GM23248 (cell line): ENCODE measurements at regions not wholly inside any gene's neighbourhood (a gene's known extent, or its start where the extent isn't known, plus 50 kb on each side); places are given as distances from the start of the nearest gene placed in this dataset.
A peak's percentile ranks its signal among the peaks of the same experiment; 100 is the strongest.

Experiments
- DNase-seq: peaks from one replicate; pipeline ENCODE4 v3.0.0-alpha.2; 2015
- H2AFZ ChIP-seq: fragments of 200-600 bp; sonication (generic); 2 replicates; pipeline ENCODE4 v1.6.1; 2016; ENCODE audit warnings: antibody characterized with exemption
- H3F3A ChIP-seq: fragments of 200-600 bp; sonication (generic); 2 replicates; pipeline ENCODE4 v1.6.1; 2016; ENCODE audit warnings: mild to moderate bottlenecking, antibody characterized with exemption, mixed run types; ENCODE audit not compliant: insufficient read depth
- H3K27ac ChIP-seq: fragments of 200-600 bp; sonication (generic); 2 replicates; pipeline ENCODE4 v1.5.1; 2016; ENCODE audit warnings: mild to moderate bottlenecking
- H3K27me3 ChIP-seq: fragments of 200-600 bp; sonication (generic); replicated peaks from 2 replicates; pipeline ENCODE4 v1.6.1; 2016; ENCODE audit warnings: mild to moderate bottlenecking; ENCODE audit not compliant: insufficient read depth
- H3K36me3 ChIP-seq: fragments of 200-600 bp; sonication (generic); 2 replicates; pipeline ENCODE4 v1.6.1; 2016; ENCODE audit warnings: low read depth, mild to moderate bottlenecking
- H3K4me1 ChIP-seq: fragments of 200-600 bp; sonication (generic); 2 replicates; pipeline ENCODE4 v1.6.1; 2016; ENCODE audit warnings: mild to moderate bottlenecking; ENCODE audit not compliant: insufficient read depth
- H3K4me2 ChIP-seq: fragments of 200-600 bp; sonication (generic); one replicate; pipeline ENCODE4 v1.6.1; 2016; ENCODE audit warnings: mild to moderate bottlenecking; ENCODE audit not compliant: unreplicated experiment
- H3K4me3 ChIP-seq: fragments of 200-600 bp; sonication (generic); 2 replicates; pipeline ENCODE4 v1.5.1; 2016; ENCODE audit warnings: mild to moderate bottlenecking
- H3K79me2 ChIP-seq: fragments of 200-600 bp; sonication (generic); 2 replicates; pipeline ENCODE4 v1.6.1; 2016; ENCODE audit warnings: mild to moderate bottlenecking; ENCODE audit not compliant: insufficient read depth
- H3K9ac ChIP-seq: fragments of 200-600 bp; sonication (generic); 2 replicates; pipeline ENCODE4 v1.6.1; 2016; ENCODE audit warnings: mild to moderate bottlenecking
- H3K9me2 ChIP-seq: fragments of 200-600 bp; sonication (generic); 2 replicates; pipeline ENCODE4 v1.6.1; 2016; ENCODE audit warnings: mixed run types, mild to moderate bottlenecking, moderate library complexity; ENCODE audit not compliant: insufficient read depth
- H3K9me3 ChIP-seq: fragments of 200-600 bp; sonication (generic); one replicate; pipeline ENCODE4 v1.6.1; 2017; ENCODE audit warnings: low read depth
- H4K20me1 ChIP-seq: fragments of 200-600 bp; sonication (generic); 2 replicates; pipeline ENCODE4 v1.6.0; 2016; ENCODE audit not compliant: insufficient read depth
- EZH2 ChIP-seq: fragments of 200-600 bp; sonication (generic); IDR thresholded peaks from 2 replicates; pipeline ENCODE4 v1.6.1; 2018; ENCODE audit warnings: antibody characterized with exemption, mild to moderate bottlenecking; ENCODE audit not compliant: insufficient read depth, poor library complexity, severe bottlenecking
- EZH2phosphoT487 ChIP-seq: fragments of 200-600 bp; sonication (generic); IDR thresholded peaks from 2 replicates; pipeline ENCODE4 v1.6.1; 2018; ENCODE audit warnings: antibody characterized with exemption, moderate library complexity, mild to moderate bottlenecking, low read depth; ENCODE audit not compliant: insufficient read depth
- WGBS, 2 experiments: methylation state at CpG; one replicate each; pipeline ENCODE4 v1.1.6; 2015 to 2017; ENCODE audit warnings: low lambda C conversion rate in 2 of 2, low coverage in 1 of 2; ENCODE audit errors: missing lambda C conversion rate in 2 of 2; 5-methylcytosine and 5-hydroxymethylcytosine counted together
- in situ Hi-C: fragments of 300-500 bp; cut with MboI; formaldehyde crosslinking; loops from 2 replicates; pipeline ENCODE4 v1.15.0; 2020

GRCh38 chr14:43005807-43006206 is 1399.1 kb downstream of the LRFN5 start:
- H3K4me1 ChIP-seq, result no peaks in the 10 kb centered on the region
- no peaks in the 10 kb centered on the region for H3K27me3 ChIP-seq
- H3K4me2 ChIP-seq, result no peak overlapping the region
- H2AFZ ChIP-seq, result no peak overlapping the region
- H3F3A ChIP-seq, result no peaks in the 10 kb centered on the region
- H3K4me3 ChIP-seq, result no peak overlapping the region
- no peaks in the 10 kb centered on the region for H3K79me2 ChIP-seq
- no peaks in the 10 kb centered on the region for H3K9me2 ChIP-seq
- peak; percentile 32 for DNase-seq
- no peaks in the 10 kb centered on the region for H4K20me1 ChIP-seq
- in situ Hi-C loops, result no loop called here
- WGBS, 2 experiments, result 0% methylated on average over 1 of the region's 1 CpG
- no peak for TF ChIP-seq EZH2phosphoT487
- TF ChIP-seq EZH2, result no peak
- H3K9ac ChIP-seq, result no peak overlapping the region
- H3K27ac ChIP-seq, result no peak overlapping the region
- H3K9me3 ChIP-seq, result peaks cover 1% of the 10 kb centered on the region
- H3K36me3 ChIP-seq, result no peaks in the 10 kb centered on the region

- peak; percentile 0 for DNase-seq
- H3F3A ChIP-seq, result no peaks in the 10 kb centered on the region
Measured at GRCh38 chr14:43003845-43004244, 1397.2 kb downstream of the LRFN5 start.

DNA sequence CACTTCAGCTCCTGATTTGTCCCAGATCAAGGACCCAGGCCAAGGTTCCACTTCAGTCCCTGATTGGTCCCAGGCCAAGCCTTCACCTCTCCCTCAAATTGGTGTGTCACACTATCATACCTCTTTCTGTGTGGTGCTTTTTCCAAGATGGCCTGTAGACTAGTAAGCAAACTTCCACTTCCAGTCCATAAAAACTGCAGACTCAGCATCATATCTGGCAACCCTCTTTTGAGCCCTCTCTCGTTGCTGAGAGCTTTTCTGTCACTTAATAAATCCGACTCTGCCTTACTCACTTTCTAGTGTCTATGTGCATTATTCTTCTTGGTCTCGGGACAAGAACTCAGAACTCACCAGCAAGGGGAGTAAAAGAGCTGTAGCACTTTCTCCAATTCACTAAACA is 1395.1 kb downstream of the LRFN5 start:
- in situ Hi-C loops, result no loop called here
- H2AFZ ChIP-seq, result no peak overlapping the region
- no peak overlapping the region for H3K4me2 ChIP-seq
- no peak for DNase-seq
- H3K36me3 ChIP-seq, result no peaks in the 10 kb centered on the region
- no peaks in the 10 kb centered on the region for H3K79me2 ChIP-seq
- no peaks in the 10 kb centered on the region for H3K9me2 ChIP-seq
- H3K27ac ChIP-seq, result no peak overlapping the region
- no peaks in the 10 kb centered on the region for H3F3A ChIP-seq
- no peaks in the 10 kb centered on the region for H3K4me1 ChIP-seq
- no peaks in the 10 kb centered on the region for H4K20me1 ChIP-seq
- H3K9me3 ChIP-seq, result peaks cover 6% of the 10 kb centered on the region
- TF ChIP-seq EZH2phosphoT487 (no peak), EZH2 (no peak)
- H3K9ac ChIP-seq, result no peak overlapping the region
- no peak overlapping the region for H3K4me3 ChIP-seq
- H3K27me3 ChIP-seq, result no peaks in the 10 kb centered on the region
- WGBS, 2 experiments, result 12 to 21% methylated on average over 3 of the region's 3 CpGs

More at GRCh38 chr14:43003845-43004244, 1397.2 kb downstream of the LRFN5 start:
- 34 to 39% methylated on average over 3 of the region's 3 CpGs for WGBS, 2 experiments
- no peak overlapping the region for H3K4me2 ChIP-seq
- H3K36me3 ChIP-seq, result no peaks in the 10 kb centered on the region
- no peaks in the 10 kb centered on the region for H4K20me1 ChIP-seq
- H3K9me3 ChIP-seq, result peaks cover 6% of the 10 kb centered on the region
- no peaks in the 10 kb centered on the region for H3K9me2 ChIP-seq
- H3K4me3 ChIP-seq, result no peak overlapping the region
- no peak overlapping the region for H3K27ac ChIP-seq
- H3K9ac ChIP-seq, result no peak overlapping the region
- H2AFZ ChIP-seq, result no peak overlapping the region
- no peaks in the 10 kb centered on the region for H3K79me2 ChIP-seq
- in situ Hi-C loops, result no loop called here
- no peaks in the 10 kb centered on the region for H3K27me3 ChIP-seq
- no peaks in the 10 kb centered on the region for H3K4me1 ChIP-seq
- TF ChIP-seq EZH2 (no peak), EZH2phosphoT487 (no peak)

DNA sequence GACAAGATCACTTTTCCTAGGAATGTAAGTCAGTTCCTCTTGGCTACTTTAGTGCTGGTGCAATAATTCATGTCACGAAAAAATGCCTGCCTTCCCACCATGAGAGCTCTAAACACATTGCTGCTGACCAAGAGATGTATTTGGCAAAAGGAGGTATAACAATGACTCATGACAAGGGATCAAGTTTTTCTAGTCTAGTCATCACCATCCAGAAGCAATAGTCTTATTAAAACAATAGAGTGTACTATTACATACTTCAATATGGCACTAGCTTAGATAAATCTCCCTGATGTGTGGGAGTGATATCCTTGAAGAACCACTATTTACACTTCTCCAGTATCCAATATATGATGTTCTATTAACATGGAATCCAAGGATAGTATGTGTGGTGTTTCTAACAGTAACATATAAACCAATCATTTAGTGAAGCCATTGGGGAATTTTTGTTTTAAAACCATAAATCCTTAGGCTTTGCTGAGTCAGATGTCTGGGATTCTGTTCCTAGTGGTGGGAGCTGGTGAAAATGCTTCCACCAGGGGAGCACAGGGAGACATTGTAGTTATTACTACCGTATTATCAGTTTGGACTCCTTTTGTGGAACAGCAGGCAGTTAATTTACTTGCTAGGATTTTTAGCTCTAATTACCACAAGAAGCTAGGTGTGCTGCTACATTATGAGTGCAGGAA is 1387.5 kb downstream of the LRFN5 start:
- Histone ChIP-seq H3K9me2 (no peaks in the 10 kb centered on the region), H3F3A (no peaks in the 10 kb centered on the region), H3K9ac (no peak overlapping the region), H3K4me2 (no peak overlapping the region), H3K36me3 (no peaks in the 10 kb centered on the region), H4K20me1 (no peaks in the 10 kb centered on the region), H3K4me1 (no peaks in the 10 kb centered on the region), H2AFZ (no peak overlapping the region), H3K9me3 (no peaks in the 10 kb centered on the region), H3K27ac (no peak overlapping the region), H3K4me3 (no peak overlapping the region), H3K27me3 (no peaks in the 10 kb centered on the region), H3K79me2 (no peaks in the 10 kb centered on the region)
- DNase-seq, result peak; percentile 43
- WGBS, 2 experiments, result 9 to 10% methylated on average over 2 of the region's 2 CpGs
- no peak for TF ChIP-seq EZH2phosphoT487
- TF ChIP-seq EZH2, result no peak
- in situ Hi-C loops, result no loop called here
